ENCODE measurements at regions not wholly inside any gene's neighbourhood (a gene's known extent, or its start where the extent isn't known, plus 50 kb on each side); places are given as distances from the start of the nearest gene placed in this dataset.
"Not testable (repeated sequence)": the region's sequence is repeated elsewhere in the genome, so short reads cannot be mapped to it uniquely, and the experiment has no call there.

GRCh38 chr5:17991775-17992174, 357.5 kb downstream of the TAF11L14 start:
- Mint-ChIP-seq H3K4me1 (no peaks in the 10 kb centered on the region), H3K27ac (no peak overlapping the region), H3K27me3 (no peaks in the 10 kb centered on the region), H3K9me3 (peaks cover 3% of the 10 kb centered on the region), H3K36me3 (ENCODE audit: low read depth) (no peaks in the 10 kb centered on the region), H3K4me3 (no peak overlapping the region)
- CTCF ChIA-PET, result no interaction called here
- POLR2A ChIA-PET, result no interaction called here
- no peak for DNase-seq

DNA sequence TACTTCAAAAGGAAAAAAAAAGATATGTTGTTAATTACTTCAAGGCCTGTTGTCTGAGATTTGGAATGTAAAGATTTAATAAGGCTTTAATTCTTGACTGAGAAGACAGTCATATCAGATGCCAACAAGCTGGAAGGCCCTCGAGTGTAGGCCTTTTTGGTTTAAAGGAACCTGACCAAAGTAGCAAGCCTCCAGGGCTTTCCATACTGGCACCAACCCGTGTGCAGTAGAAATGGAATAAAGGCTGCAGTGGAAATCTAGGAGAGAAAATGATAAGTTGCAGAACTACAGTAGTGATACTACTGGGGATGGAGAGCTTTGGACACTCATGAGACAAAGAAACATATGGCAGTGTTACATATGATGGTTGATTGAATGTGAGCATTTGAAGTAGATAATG, 358.0 kb downstream of the TAF11L14 start:
- ChIA-PET CTCF (no interaction called here), POLR2A (no interaction called here)
- no peaks in the 10 kb centered on the region for H3K9me3 Mint-ChIP-seq
- H3K27me3 Mint-ChIP-seq, result no peaks in the 10 kb centered on the region
- no peak for DNase-seq
- no peak overlapping the region for H3K27ac Mint-ChIP-seq
- no peaks in the 10 kb centered on the region for H3K36me3 Mint-ChIP-seq (ENCODE audit: low read depth)
- H3K4me1 Mint-ChIP-seq, result no peaks in the 10 kb centered on the region
- H3K4me3 Mint-ChIP-seq, result no peak overlapping the region

- DNase-seq, result no peak
- ChIA-PET POLR2A (no interaction called here), CTCF (no interaction called here)
- H3K4me3 Mint-ChIP-seq, result no peak overlapping the region
- no peaks in the 10 kb centered on the region for H3K4me1 Mint-ChIP-seq
- H3K27me3 Mint-ChIP-seq, result no peaks in the 10 kb centered on the region
- no peaks in the 10 kb centered on the region for H3K36me3 Mint-ChIP-seq (ENCODE audit: low read depth)
- no peak overlapping the region for H3K27ac Mint-ChIP-seq
- H3K9me3 Mint-ChIP-seq, result no peaks in the 10 kb centered on the region
Observed at GRCh38 chr5:17995997-17996396, 361.7 kb downstream of the TAF11L14 start.

GRCh38 chr5:17999858-18000257, 365.6 kb downstream of the TAF11L14 start:
- no peak overlapping the region for H3K4me3 Mint-ChIP-seq
- POLR2A ChIA-PET, result no interaction called here
- H3K36me3 Mint-ChIP-seq (ENCODE audit: low read depth), result no peaks in the 10 kb centered on the region
- H3K4me1 Mint-ChIP-seq, result no peaks in the 10 kb centered on the region
- CTCF ChIA-PET, result no interaction called here
- DNase-seq, result no peak
- no peak overlapping the region for H3K27ac Mint-ChIP-seq
- H3K27me3 Mint-ChIP-seq, result no peaks in the 10 kb centered on the region
- H3K9me3 Mint-ChIP-seq, result no peaks in the 10 kb centered on the region

- Mint-ChIP-seq H3K36me3 (ENCODE audit: low read depth) (no peaks in the 10 kb centered on the region), H3K27me3 (no peaks in the 10 kb centered on the region), H3K4me1 (no peaks in the 10 kb centered on the region), H3K4me3 (no peak overlapping the region), H3K27ac (no peak overlapping the region), H3K9me3 (no peaks in the 10 kb centered on the region)
- ChIA-PET POLR2A (no interaction called here), CTCF (interaction anchor here (0.6 kb wide), 1 partner anchor 1438 kb away, joined by 3 read pairs; no protein-coding TSS in a partner anchor)
- no peak for DNase-seq
Observed at GRCh38 chr5:18000744-18001143, 366.5 kb downstream of the TAF11L14 start.

DNA sequence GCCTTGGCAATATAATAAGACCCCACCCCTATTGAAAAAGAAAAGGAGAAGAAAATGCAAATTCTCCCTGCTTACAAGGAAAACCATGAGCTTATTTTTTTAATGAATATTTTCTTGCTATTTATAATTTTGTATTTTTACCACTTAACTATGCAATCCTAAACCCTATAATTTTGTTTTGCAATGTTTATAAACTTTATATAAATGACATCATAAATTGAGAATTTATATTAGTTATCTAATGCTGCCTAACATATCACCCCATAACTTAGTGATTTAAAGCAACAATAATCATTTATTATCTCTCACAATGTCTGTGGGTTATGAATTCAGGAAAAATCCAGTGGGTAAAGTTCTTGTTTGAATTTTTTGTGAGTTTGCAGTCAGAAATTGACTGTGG, 369.1 kb downstream of the TAF11L14 start:
- DNase-seq, result no peak
- no peaks in the 10 kb centered on the region for H3K36me3 Mint-ChIP-seq (ENCODE audit: low read depth)
- no peak overlapping the region for H3K27ac Mint-ChIP-seq
- no peaks in the 10 kb centered on the region for H3K9me3 Mint-ChIP-seq
- ChIA-PET CTCF (no interaction called here), POLR2A (no interaction called here)
- H3K27me3 Mint-ChIP-seq, result no peaks in the 10 kb centered on the region
- H3K4me3 Mint-ChIP-seq, result no peak overlapping the region
- H3K4me1 Mint-ChIP-seq, result no peaks in the 10 kb centered on the region

GRCh38 chr5:18003784-18004183, 369.5 kb downstream of the TAF11L14 start:
- no peaks in the 10 kb centered on the region for H3K9me3 Mint-ChIP-seq
- H3K36me3 Mint-ChIP-seq (ENCODE audit: low read depth), result no peaks in the 10 kb centered on the region
- ChIA-PET POLR2A (no interaction called here), CTCF (no interaction called here)
- H3K4me3 Mint-ChIP-seq, result no peak overlapping the region
- no peak overlapping the region for H3K27ac Mint-ChIP-seq
- H3K4me1 Mint-ChIP-seq, result no peaks in the 10 kb centered on the region
- H3K27me3 Mint-ChIP-seq, result no peaks in the 10 kb centered on the region
- DNase-seq, result no peak

GRCh38 chr5:18006235-18006634, 372.0 kb downstream of the TAF11L14 start:
- H3K4me3 Mint-ChIP-seq; DNase-seq; H3K9me3 Mint-ChIP-seq; H3K27ac Mint-ChIP-seq; H3K27me3 Mint-ChIP-seq; CTCF ChIA-PET; H3K4me1 Mint-ChIP-seq; H3K36me3 Mint-ChIP-seq (ENCODE audit: low read depth); POLR2A ChIA-PET: not testable (repeated sequence)

DNA sequence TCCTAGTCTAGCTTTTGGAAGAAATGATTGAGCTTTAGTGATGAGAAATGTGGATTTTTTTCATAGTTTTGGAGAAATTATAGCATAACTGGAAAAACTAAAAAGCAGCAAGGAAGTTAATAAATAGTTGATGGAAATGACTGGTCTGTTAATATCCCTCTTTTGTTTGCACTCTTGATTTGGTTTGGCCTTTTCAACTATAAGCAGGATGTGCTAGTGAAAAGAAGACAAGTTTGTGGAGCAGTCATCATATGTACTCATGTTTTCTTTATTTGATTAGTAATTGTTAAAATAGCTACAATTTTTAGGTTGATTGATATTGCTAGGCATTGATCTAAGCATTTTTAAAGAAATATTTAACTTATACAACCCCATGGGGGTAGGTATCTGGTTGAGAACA, 374.7 kb downstream of the TAF11L14 start:
- Mint-ChIP-seq H3K27me3 (no peaks in the 10 kb centered on the region), H3K27ac (no peak overlapping the region), H3K4me1 (no peaks in the 10 kb centered on the region), H3K4me3 (no peak overlapping the region), H3K9me3 (no peaks in the 10 kb centered on the region), H3K36me3 (ENCODE audit: low read depth) (no peaks in the 10 kb centered on the region)
- no peak for DNase-seq
- POLR2A ChIA-PET, result no interaction called here
- CTCF ChIA-PET, result no interaction called here

GRCh38 chr5:18010053-18010452, 375.8 kb downstream of the TAF11L14 start:
- no peak overlapping the region for H3K4me3 Mint-ChIP-seq
- H3K9me3 Mint-ChIP-seq, result no peaks in the 10 kb centered on the region
- H3K27ac Mint-ChIP-seq, result no peak overlapping the region
- DNase-seq, result no peak
- CTCF ChIA-PET, result no interaction called here
- POLR2A ChIA-PET, result no interaction called here
- no peaks in the 10 kb centered on the region for H3K36me3 Mint-ChIP-seq (ENCODE audit: low read depth)
- H3K4me1 Mint-ChIP-seq, result no peaks in the 10 kb centered on the region
- no peaks in the 10 kb centered on the region for H3K27me3 Mint-ChIP-seq

GRCh38 chr5:18018472-18018871, 384.2 kb downstream of the TAF11L14 start:
- POLR2A ChIA-PET, result no interaction called here
- Mint-ChIP-seq H3K27me3 (no peaks in the 10 kb centered on the region), H3K4me3 (no peak overlapping the region), H3K27ac (no peak overlapping the region), H3K4me1 (no peaks in the 10 kb centered on the region), H3K36me3 (ENCODE audit: low read depth) (no peaks in the 10 kb centered on the region), H3K9me3 (peaks cover 11% of the 10 kb centered on the region)
- CTCF ChIA-PET, result no interaction called here
- DNase-seq, result no peak

- CTCF ChIA-PET, result no interaction called here
Observed at GRCh38 chr5:18023275-18023674, 389.0 kb downstream of the TAF11L14 start.

GRCh38 chr5:18023986-18024385, 389.7 kb downstream of the TAF11L14 start:
- Mint-ChIP-seq H3K27me3 (no peaks in the 10 kb centered on the region), H3K9me3 (peaks cover 9% of the 10 kb centered on the region), H3K4me1 (no peaks in the 10 kb centered on the region), H3K27ac (no peak overlapping the region), H3K4me3 (no peak overlapping the region), H3K36me3 (ENCODE audit: low read depth) (no peaks in the 10 kb centered on the region)
- ChIA-PET CTCF (interaction anchor here (0.6 kb wide), 1 partner anchor 1749 kb away, joined by 4 read pairs; no protein-coding TSS in a partner anchor), POLR2A (no interaction called here)
- no peak for DNase-seq

More at GRCh38 chr5:18023275-18023674, 389.0 kb downstream of the TAF11L14 start:
- Mint-ChIP-seq H3K27ac (no peak overlapping the region), H3K36me3 (ENCODE audit: low read depth) (no peaks in the 10 kb centered on the region), H3K9me3 (peaks cover 9% of the 10 kb centered on the region), H3K4me3 (no peak overlapping the region), H3K4me1 (no peaks in the 10 kb centered on the region), H3K27me3 (no peaks in the 10 kb centered on the region)
- DNase-seq, result no peak
- POLR2A ChIA-PET, result no interaction called here

GRCh38 chr5:18024542-18024941, 390.3 kb downstream of the TAF11L14 start:
- no peaks in the 10 kb centered on the region for H3K4me1 Mint-ChIP-seq
- DNase-seq, result no peak
- CTCF ChIA-PET, result no interaction called here
- H3K27ac Mint-ChIP-seq, result no peak overlapping the region
- no peaks in the 10 kb centered on the region for H3K36me3 Mint-ChIP-seq (ENCODE audit: low read depth)
- POLR2A ChIA-PET, result no interaction called here
- H3K27me3 Mint-ChIP-seq, result no peaks in the 10 kb centered on the region
- no peak overlapping the region for H3K4me3 Mint-ChIP-seq
- peaks cover 9% of the 10 kb centered on the region for H3K9me3 Mint-ChIP-seq
